ENCODE measurements at regions not wholly inside any gene's neighbourhood (a gene's known extent, or its start where the extent isn't known, plus 50 kb on each side); places are given as distances from the start of the nearest gene placed in this dataset.

DNA sequence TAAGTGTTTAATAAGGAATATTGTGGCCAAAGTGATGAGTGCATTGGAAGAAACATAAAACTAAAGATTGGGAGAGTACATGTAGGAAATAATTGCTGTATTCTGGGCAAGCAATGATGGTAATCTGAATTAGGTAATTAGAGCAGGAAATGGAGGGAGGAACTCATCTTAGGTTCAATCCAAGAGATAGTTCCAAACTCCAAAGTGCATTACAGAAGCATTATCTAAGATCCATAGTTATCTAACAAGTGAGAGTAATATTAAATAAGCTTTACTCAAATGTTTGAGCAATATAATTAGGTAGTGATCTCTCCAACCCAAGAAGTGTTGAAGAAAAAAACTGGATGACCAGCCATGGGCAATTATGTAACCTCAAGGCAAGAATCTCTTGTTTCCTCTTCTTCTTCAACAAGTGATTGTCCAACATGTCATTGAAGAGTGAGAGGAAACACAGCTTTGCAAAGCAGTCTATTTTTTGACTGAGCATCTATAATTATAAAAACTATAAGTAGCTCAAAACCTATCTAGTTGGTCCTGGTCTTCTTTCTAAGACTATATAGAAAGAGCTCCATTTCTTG lies 181.2 kb upstream of the TNFAIP3 start:
- H3K27me3 ChIP-seq (ENCODE audit: control insufficient read depth, insufficient read depth, low read length) = no peaks in the 10 kb centered on the region; the same call in 1 of the 2 replicates
- POLR2A ChIA-PET (ENCODE audit: unreplicated experiment) = no interaction called here
- in situ Hi-C loops (cut with MboI; ENCODE audit: low sequenced_read_pairs) (no loop called here), intact Hi-C loops (cut with micrococcal nuclease) (no loop called here), dilution Hi-C loops (cut with HindIII; ENCODE audit: low sequenced_read_pairs, unreplicated experiment) (no loop called here)
- H2AFZ ChIP-seq (replicated peaks; ENCODE audit: low read length, poor library complexity) = no peak overlapping the region
- no peak overlapping the region for H2BK120ac ChIP-seq (ENCODE audit: low read depth, low read length)
- no peaks in the 10 kb centered on the region for H3K4me1 ChIP-seq (ENCODE audit: control insufficient read depth, insufficient read depth, low read length)
- no peak overlapping the region for H2BK5ac ChIP-seq (ENCODE audit: low read depth, low read length, poor library complexity, severe bottlenecking)
- H2AK9ac ChIP-seq (replicated peaks; ENCODE audit: low read depth, low read length, poor library complexity) = no peak overlapping the region
- no peak overlapping the region for H3K27ac ChIP-seq (ENCODE audit: insufficient read depth, low read length)
- DNase-seq = no peak
- CTCF ChIA-PET = no interaction called here
- no peak overlapping the region for H4K8ac ChIP-seq (ENCODE audit: low read depth in 2 of 2, low read length in 2 of 2)
- H3K18ac ChIP-seq (ENCODE audit: low read depth, low read length) = no peak overlapping the region
- no peak overlapping the region for H3K4ac ChIP-seq (ENCODE audit: low read depth, low read length)
- no peaks in the 10 kb centered on the region for H3K36me3 ChIP-seq (ENCODE audit: control insufficient read depth, insufficient read depth, low read length)
- H3K79me1 ChIP-seq (ENCODE audit: low read depth in 1 of 2, low read length in 2 of 2) = no peaks in the 10 kb centered on the region
- no peak overlapping the region for H3K9ac ChIP-seq (ENCODE audit: low read depth, low read length)
- no peak overlapping the region for H2BK15ac ChIP-seq (ENCODE audit: low read depth, low read length)
- no peak overlapping the region for H3K23ac ChIP-seq (ENCODE audit: low read depth, low read length)
- no peak overlapping the region for H3K56ac ChIP-seq (ENCODE audit: extremely low read depth, insufficient read depth, low read length)
- no peak overlapping the region for H3K4me3 ChIP-seq (ENCODE audit: insufficient read depth, low read depth, low read length)
- H3K4me2 ChIP-seq (ENCODE audit: low read depth, low read length) = no peak overlapping the region
- H3K9me1 ChIP-seq (ENCODE audit: insufficient read depth, low read length) = no peaks in the 10 kb centered on the region
- no peaks in the 10 kb centered on the region for H3K9me3 ChIP-seq (ENCODE audit: control insufficient read depth, insufficient read depth, low read length)
- no peak overlapping the region for H4K5ac ChIP-seq (ENCODE audit: low read depth, low read length)
- TF ChIP-seq FOS (IDR thresholded peaks at IDR 0.05; ENCODE audit: low read depth, low read length) (no peak), BHLHE40 (IDR thresholded peaks at IDR 0.05; ENCODE audit: low read depth, low read length) (no peak), CHD1 (IDR thresholded peaks at IDR 0.05; ENCODE audit: low read depth, low read length) (no peak), RCOR1 (IDR thresholded peaks at IDR 0.05; ENCODE audit: insufficient replicate concordance, low read length) (no peak), CEBPB (IDR thresholded peaks at IDR 0.05; ENCODE audit: low read depth, low read length) (no peak), USF2 (IDR thresholded peaks at IDR 0.05; ENCODE audit: low read depth, low read length) (no peak), POLR2A (IDR thresholded peaks at IDR 0.05; ENCODE audit: low read depth, low read length) (no peak), MAZ (IDR thresholded peaks at IDR 0.05; ENCODE audit: borderline replicate concordance, low read depth, low read length) (no peak), RAD21 (IDR thresholded peaks at IDR 0.05; ENCODE audit: low read length) (no peak), SMC3 (IDR thresholded peaks at IDR 0.05; ENCODE audit: low read depth, low read length) (no peak), MXI1 (IDR thresholded peaks at IDR 0.05; ENCODE audit: borderline replicate concordance, low read depth, low read length) (no peak), NFE2L2 (IDR thresholded peaks at IDR 0.05; ENCODE audit: low read depth, low read length) (no peak), RFX5 (IDR thresholded peaks at IDR 0.05; ENCODE audit: low read depth, low read length) (no peak)
- TF ChIP-seq, protein P1, sequence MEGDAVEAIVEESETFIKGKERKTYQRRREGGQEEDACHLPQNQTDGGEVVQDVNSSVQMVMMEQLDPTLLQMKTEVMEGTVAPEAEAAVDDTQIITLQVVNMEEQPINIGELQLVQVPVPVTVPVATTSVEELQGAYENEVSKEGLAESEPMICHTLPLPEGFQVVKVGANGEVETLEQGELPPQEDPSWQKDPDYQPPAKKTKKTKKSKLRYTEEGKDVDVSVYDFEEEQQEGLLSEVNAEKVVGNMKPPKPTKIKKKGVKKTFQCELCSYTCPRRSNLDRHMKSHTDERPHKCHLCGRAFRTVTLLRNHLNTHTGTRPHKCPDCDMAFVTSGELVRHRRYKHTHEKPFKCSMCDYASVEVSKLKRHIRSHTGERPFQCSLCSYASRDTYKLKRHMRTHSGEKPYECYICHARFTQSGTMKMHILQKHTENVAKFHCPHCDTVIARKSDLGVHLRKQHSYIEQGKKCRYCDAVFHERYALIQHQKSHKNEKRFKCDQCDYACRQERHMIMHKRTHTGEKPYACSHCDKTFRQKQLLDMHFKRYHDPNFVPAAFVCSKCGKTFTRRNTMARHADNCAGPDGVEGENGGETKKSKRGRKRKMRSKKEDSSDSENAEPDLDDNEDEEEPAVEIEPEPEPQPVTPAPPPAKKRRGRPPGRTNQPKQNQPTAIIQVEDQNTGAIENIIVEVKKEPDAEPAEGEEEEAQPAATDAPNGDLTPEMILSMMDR (conservative IDR thresholded peaks at IDR 0.05; ENCODE audit: low read depth, low read length) = no peak
- ATAC-seq (ENCODE audit: low read depth) = no peak
- no peak overlapping the region for H3K14ac ChIP-seq (replicated peaks; ENCODE audit: low read depth, low read length)
- no TSS peak for BruUV-seq (replicated peaks)
- H2AK5ac ChIP-seq (ENCODE audit: low read depth, low read length) = no peak overlapping the region
- H2BK20ac ChIP-seq (ENCODE audit: low read depth, low read length) = no peak overlapping the region
- H4K20me1 ChIP-seq (ENCODE audit: insufficient read depth, low read length) = no peaks in the 10 kb centered on the region
- H4K91ac ChIP-seq (ENCODE audit: insufficient read depth, low read depth, low read length) = no peak overlapping the region
